Mesenchymal stem cell (in vitro differentiated cells and primary cell): ENCODE measurements at regions not wholly inside any gene's neighbourhood (a gene's known extent, or its start where the extent isn't known, plus 50 kb on each side); places are given as distances from the start of the nearest gene placed in this dataset.

ENCODE experiments used
- DNase-seq: peaks from one replicate; pipeline ENCODE4 v3.0.0-alpha.2; 2013
- H2AFZ ChIP-seq: one replicate; pipeline ENCODE4 v1.6.1; 2013; ENCODE audit warnings: low read depth, mild to moderate bottlenecking, control low read depth, inconsistent platforms, low read length, moderate library complexity
- H2AK5ac ChIP-seq: 2 replicates; pipeline ENCODE4 v1.6.1; 2013; ENCODE audit warnings: low read length, moderate library complexity, mild to moderate bottlenecking, inconsistent platforms; ENCODE audit not compliant: severe bottlenecking
- H2BK120ac ChIP-seq: one replicate; pipeline ENCODE4 v1.6.1; 2013; ENCODE audit warnings: low read depth, mild to moderate bottlenecking, inconsistent platforms, low read length, moderate library complexity
- H2BK12ac ChIP-seq, 2 experiments: one replicate each; pipeline ENCODE4 v1.6.1; 2013; ENCODE audit warnings: inconsistent platforms in 2 of 2, low read length in 2 of 2, mild to moderate bottlenecking in 2 of 2, moderate library complexity in 2 of 2, control low read depth in 1 of 2
- H2BK15ac ChIP-seq: one replicate; pipeline ENCODE4 v1.6.1; 2013; ENCODE audit warnings: mild to moderate bottlenecking, low read depth, inconsistent platforms; ENCODE audit not compliant: poor library complexity, severe bottlenecking
- H2BK5ac ChIP-seq: 2 replicates; pipeline ENCODE4 v1.6.1; 2013; ENCODE audit warnings: low read depth, mild to moderate bottlenecking, low read length, control low read depth, inconsistent platforms; ENCODE audit not compliant: poor library complexity, severe bottlenecking
- H3K14ac ChIP-seq, 2 experiments: one replicate each; pipeline ENCODE4 v1.6.1; 2013; ENCODE audit warnings: inconsistent platforms in 2 of 2, low read length in 2 of 2, control low read depth in 1 of 2, mild to moderate bottlenecking in 1 of 2, moderate library complexity in 1 of 2
- H3K18ac ChIP-seq, 2 experiments: one replicate each; pipeline ENCODE4 v1.6.1; 2013; ENCODE audit warnings: inconsistent platforms in 2 of 2, low read length in 2 of 2, control low read depth in 1 of 2, low read depth in 1 of 2, mild to moderate bottlenecking in 1 of 2
- H3K23ac ChIP-seq, 2 experiments: one replicate each; pipeline ENCODE4 v1.6.1; 2013; ENCODE audit warnings: inconsistent platforms in 2 of 2, low read length in 2 of 2, mild to moderate bottlenecking in 2 of 2, moderate library complexity in 2 of 2, control low read depth in 1 of 2
- H3K27ac ChIP-seq: 2 replicates; pipeline ENCODE4 v1.5.1; 2013; ENCODE audit warnings: mild to moderate bottlenecking, moderate library complexity, low read length, control low read depth, inconsistent platforms; ENCODE audit not compliant: poor library complexity, severe bottlenecking
- H3K27me3 ChIP-seq, 2 experiments: 2 replicates each; pipeline versions ENCODE4 v1.6.1 to v1.7.0; 2013; ENCODE audit warnings: low read length in 2 of 2, mild to moderate bottlenecking in 2 of 2, moderate library complexity in 2 of 2, control low read depth in 1 of 2, inconsistent platforms in 1 of 2; ENCODE audit not compliant: control insufficient read depth in 1 of 2, insufficient read depth in 1 of 2
- H3K36me3 ChIP-seq, 2 experiments: 2 replicates each; pipeline versions ENCODE4 v1.6.1 to v1.7.0; 2013; ENCODE audit warnings: low read length in 2 of 2, control low read depth in 1 of 2, inconsistent platforms in 1 of 2, low read depth in 1 of 2, mild to moderate bottlenecking in 1 of 2; ENCODE audit not compliant: insufficient read depth in 2 of 2, control insufficient read depth in 1 of 2
- H3K4ac ChIP-seq, 2 experiments: one replicate each; pipeline ENCODE4 v1.6.1; 2013; ENCODE audit warnings: inconsistent platforms in 2 of 2, low read length in 2 of 2, mild to moderate bottlenecking in 2 of 2, moderate library complexity in 2 of 2, control low read depth in 1 of 2, low read depth in 1 of 2
- H3K4me1 ChIP-seq: 2 replicates; pipeline ENCODE4 v1.6.1; 2013; ENCODE audit warnings: low read depth, low read length, control low read depth; ENCODE audit not compliant: control insufficient read depth, insufficient read depth
- H3K4me2 ChIP-seq: 2 replicates; pipeline ENCODE4 v1.6.1; 2013; ENCODE audit warnings: low read length, mild to moderate bottlenecking, inconsistent platforms; ENCODE audit not compliant: poor library complexity, severe bottlenecking
- H3K4me3 ChIP-seq, 2 experiments: 2 replicates each; pipeline versions ENCODE4 v1.5.1 to v1.7.0; 2013; ENCODE audit warnings: low read length in 2 of 2, mild to moderate bottlenecking in 2 of 2, control low read depth in 1 of 2, low read depth in 1 of 2; ENCODE audit not compliant: insufficient read depth in 1 of 2
- H3K79me1 ChIP-seq: replicated peaks from 2 replicates; pipeline ENCODE4 v1.6.1; 2013; ENCODE audit warnings: mild to moderate bottlenecking, control low read depth, low read length, inconsistent platforms; ENCODE audit not compliant: poor library complexity, severe bottlenecking
- H3K9ac ChIP-seq: 2 replicates; pipeline ENCODE4 v1.7.0; 2013; ENCODE audit warnings: mild to moderate bottlenecking, low read length, moderate library complexity
- H3K9me3 ChIP-seq: 2 replicates; pipeline ENCODE4 v1.7.0; 2013; ENCODE audit warnings: mild to moderate bottlenecking, low read length; ENCODE audit not compliant: control insufficient read depth
- H4K8ac ChIP-seq: one replicate; pipeline ENCODE4 v1.6.1; 2013; ENCODE audit warnings: inconsistent platforms, mild to moderate bottlenecking, low read length, moderate library complexity
- H4K91ac ChIP-seq: one replicate; pipeline ENCODE4 v1.6.1; 2013; ENCODE audit warnings: mild to moderate bottlenecking, low read length, inconsistent platforms
- WGBS: methylation state at CpG from one replicate; pipeline ENCODE4 v1.1.7; 2013; ENCODE audit warnings: mixed read lengths; 5-methylcytosine and 5-hydroxymethylcytosine counted together

DNA sequence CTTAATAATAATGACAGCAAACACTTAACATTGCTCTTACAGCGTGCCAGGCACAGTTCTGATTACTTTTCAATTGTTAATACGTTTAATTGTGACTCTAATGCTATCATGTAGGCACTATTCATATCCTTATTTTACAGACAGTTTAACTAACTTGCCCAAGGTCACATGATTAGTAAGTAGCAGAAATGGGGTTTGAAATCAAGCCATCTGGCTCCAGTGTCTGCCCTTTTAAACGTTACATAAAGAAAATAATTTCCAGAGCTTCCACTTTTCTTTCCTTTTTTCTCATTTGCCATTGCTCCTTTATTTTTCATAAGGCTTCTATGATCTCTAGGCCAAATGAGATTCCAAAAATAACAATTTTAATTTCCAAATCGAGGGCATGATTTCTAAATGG lies 50.6 kb upstream of the IKZF2 start:
- no peak overlapping the region for H3K23ac ChIP-seq
- no peak overlapping the region for H2BK12ac ChIP-seq
- no peaks in the 10 kb centered on the region for H3K79me1 ChIP-seq
- H2BK120ac ChIP-seq = no peak overlapping the region
- no peak for DNase-seq
- H3K27ac ChIP-seq = no peak overlapping the region
- no peaks in the 10 kb centered on the region for H3K36me3 ChIP-seq
- no peaks in the 10 kb centered on the region for H3K27me3 ChIP-seq
- no peak overlapping the region for H2BK5ac ChIP-seq
- H3K4me2 ChIP-seq = no peak overlapping the region
- no peak overlapping the region for H2BK15ac ChIP-seq
- no peaks in the 10 kb centered on the region for H3K4me1 ChIP-seq
- 65% methylated on average over 1 of the region's 4 CpGs for WGBS
- H3K14ac ChIP-seq = no peak overlapping the region
- no peak overlapping the region for H2AFZ ChIP-seq
- H3K9me3 ChIP-seq = no peaks in the 10 kb centered on the region
- H3K4me3 ChIP-seq = no peak overlapping the region
- H3K4ac ChIP-seq = no peak overlapping the region
- no peak overlapping the region for H2AK5ac ChIP-seq
- peak overlapping the region; percentile 19 for H3K9ac ChIP-seq
- no peak overlapping the region for H3K18ac ChIP-seq
- no peak overlapping the region for H4K91ac ChIP-seq
- H4K8ac ChIP-seq = no peak overlapping the region

DNA sequence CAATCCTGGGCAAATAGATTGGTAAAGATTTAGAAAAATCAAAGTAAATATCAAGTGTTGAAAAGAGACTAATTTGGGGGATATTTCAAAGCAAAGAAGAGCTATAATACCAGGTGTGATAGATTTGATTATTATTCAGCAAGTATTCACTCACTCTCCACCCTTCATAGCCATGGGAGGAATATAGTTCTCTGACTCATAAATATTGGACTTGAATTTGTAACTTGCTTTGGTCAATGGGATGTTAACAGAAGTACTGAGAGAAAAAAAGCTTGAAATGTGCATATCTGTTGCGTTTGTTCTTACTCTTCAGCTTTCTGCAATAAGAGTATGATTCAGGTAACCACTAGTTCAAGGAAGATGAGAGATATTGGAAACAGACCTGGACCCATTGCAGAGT lies 54.5 kb upstream of the IKZF2 start:
- H2BK15ac ChIP-seq = no peak overlapping the region
- no peaks in the 10 kb centered on the region for H3K79me1 ChIP-seq
- H2AFZ ChIP-seq = no peak overlapping the region
- H3K27me3 ChIP-seq = no peaks in the 10 kb centered on the region
- no peaks in the 10 kb centered on the region for H3K9me3 ChIP-seq
- no peak overlapping the region for H3K4ac ChIP-seq
- H3K4me1 ChIP-seq = no peaks in the 10 kb centered on the region
- no peak overlapping the region for H3K4me3 ChIP-seq
- no peaks in the 10 kb centered on the region for H3K36me3 ChIP-seq
- no peak overlapping the region for H3K18ac ChIP-seq
- DNase-seq = no peak
- H4K91ac ChIP-seq = no peak overlapping the region
- no peak overlapping the region for H3K4me2 ChIP-seq
- H3K14ac ChIP-seq = no peak overlapping the region
- no peak overlapping the region for H2BK120ac ChIP-seq
- 77% methylated on average over 1 of the region's 1 CpG for WGBS
- H3K23ac ChIP-seq = no peak overlapping the region
- no peak overlapping the region for H2BK12ac ChIP-seq
- H4K8ac ChIP-seq = no peak overlapping the region
- no peak overlapping the region for H2BK5ac ChIP-seq
- no peak overlapping the region for H3K9ac ChIP-seq
- no peak overlapping the region for H3K27ac ChIP-seq
- no peak overlapping the region for H2AK5ac ChIP-seq

DNA sequence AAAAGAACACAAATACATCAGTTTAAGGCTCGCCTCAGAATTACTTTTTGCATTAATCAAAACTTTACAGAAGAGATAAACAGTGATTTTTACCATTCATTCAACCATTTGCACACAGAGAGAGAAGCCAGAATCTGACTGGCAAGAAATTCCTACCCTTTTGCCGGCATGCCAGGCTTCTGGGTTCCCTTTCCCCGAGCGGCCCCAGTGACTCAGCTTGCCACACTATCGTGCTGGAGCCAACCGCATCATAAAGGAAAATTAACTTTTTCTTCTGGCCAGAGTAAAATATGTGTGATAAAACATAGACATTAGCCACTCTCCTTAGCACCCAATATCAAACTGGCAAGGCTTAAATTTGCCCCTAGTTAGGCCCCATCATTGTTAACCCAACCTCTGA lies 61.8 kb upstream of the IKZF2 start:
- Histone ChIP-seq H3K18ac (no peak overlapping the region), H3K4me2 (no peak overlapping the region), H3K23ac (no peak overlapping the region), H3K4me3 (no peak overlapping the region), H4K8ac (no peak overlapping the region), H2AFZ (no peak overlapping the region), H3K27me3 (no peaks in the 10 kb centered on the region), H2BK12ac (no peak overlapping the region), H4K91ac (no peak overlapping the region), H2BK120ac (no peak overlapping the region), H3K4ac (no peak overlapping the region), H2BK15ac (no peak overlapping the region), H3K9ac (no peak overlapping the region), H3K4me1 (no peaks in the 10 kb centered on the region), H2BK5ac (no peak overlapping the region), H3K14ac (no peak overlapping the region), H3K79me1 (no peaks in the 10 kb centered on the region), H3K36me3 (no peaks in the 10 kb centered on the region), H2AK5ac (no peak overlapping the region), H3K27ac (no peak overlapping the region), H3K9me3 (no peaks in the 10 kb centered on the region)
- WGBS = 98% methylated on average over 5 of the region's 6 CpGs
- DNase-seq = no peak

DNA sequence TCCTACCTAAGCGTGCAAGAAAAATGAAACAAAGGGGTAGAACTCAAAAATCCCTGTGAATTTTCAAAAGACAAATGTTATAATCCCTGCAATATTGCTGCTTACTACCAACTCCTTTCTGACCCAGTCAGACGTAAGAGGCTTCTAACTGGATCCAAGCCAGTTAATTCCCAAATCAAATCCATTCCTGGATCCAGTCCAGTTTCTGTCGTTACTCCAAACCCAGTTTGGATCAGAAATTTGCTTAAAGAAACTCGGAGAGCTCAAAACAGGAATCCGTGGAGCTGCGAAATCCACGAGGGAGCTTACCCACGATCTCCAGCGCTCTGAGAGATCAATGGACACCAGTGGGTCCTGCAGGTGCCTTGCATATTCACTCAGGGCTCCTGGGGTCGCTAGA lies 62.8 kb upstream of the IKZF2 start:
- Histone ChIP-seq H3K9me3 (no peaks in the 10 kb centered on the region), H3K36me3 (no peaks in the 10 kb centered on the region), H3K23ac (no peak overlapping the region), H3K27me3 (no peaks in the 10 kb centered on the region), H4K91ac (no peak overlapping the region), H2BK15ac (no peak overlapping the region), H4K8ac (no peak overlapping the region), H3K4ac (no peak overlapping the region), H2AFZ (no peak overlapping the region), H3K18ac (no peak overlapping the region), H2AK5ac (no peak overlapping the region), H3K4me1 (no peaks in the 10 kb centered on the region), H3K9ac (no peak overlapping the region), H3K4me2 (no peak overlapping the region), H2BK12ac (no peak overlapping the region), H3K27ac (no peak overlapping the region), H2BK120ac (no peak overlapping the region), H3K4me3 (no peak overlapping the region), H3K79me1 (no peaks in the 10 kb centered on the region), H3K14ac (no peak overlapping the region), H2BK5ac (no peak overlapping the region)
- WGBS = 84% methylated on average over 10 of the region's 10 CpGs
- no peak for DNase-seq
